GM21529 (cell line): ENCODE measurements at regions not wholly inside any gene's neighbourhood (a gene's known extent, or its start where the extent isn't known, plus 50 kb on each side); places are given as distances from the start of the nearest gene placed in this dataset.
"Not testable (repeated sequence)": the region's sequence is repeated elsewhere in the genome, so short reads cannot be mapped to it uniquely, and the experiment has no call there.

Experiments
- ATAC-seq: cut with Tn5 transposase; IDR thresholded peaks from one replicate; pipeline ENCODE4 v1.9.1; 2021; ENCODE audit not compliant: unreplicated experiment

DNA sequence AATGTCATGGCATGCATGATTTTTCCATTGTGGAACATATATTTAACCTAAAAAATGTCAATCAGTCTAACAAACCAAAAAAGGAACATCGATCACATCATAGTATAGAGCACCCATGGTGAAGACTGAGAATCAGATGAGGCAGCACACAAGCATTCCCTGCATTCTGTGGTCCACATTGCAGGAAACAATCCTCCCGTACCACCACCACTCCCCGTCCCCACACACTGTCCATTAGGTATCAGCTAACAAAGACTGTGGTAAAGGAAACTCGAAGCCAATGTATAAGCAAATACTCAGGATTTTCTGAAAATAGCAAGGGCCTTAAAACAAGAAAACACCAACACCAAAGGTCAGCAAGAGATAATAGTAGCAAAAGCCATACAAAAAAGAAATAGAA is 1104.4 kb upstream of the SEMA6A start:
- no peak for ATAC-seq

DNA sequence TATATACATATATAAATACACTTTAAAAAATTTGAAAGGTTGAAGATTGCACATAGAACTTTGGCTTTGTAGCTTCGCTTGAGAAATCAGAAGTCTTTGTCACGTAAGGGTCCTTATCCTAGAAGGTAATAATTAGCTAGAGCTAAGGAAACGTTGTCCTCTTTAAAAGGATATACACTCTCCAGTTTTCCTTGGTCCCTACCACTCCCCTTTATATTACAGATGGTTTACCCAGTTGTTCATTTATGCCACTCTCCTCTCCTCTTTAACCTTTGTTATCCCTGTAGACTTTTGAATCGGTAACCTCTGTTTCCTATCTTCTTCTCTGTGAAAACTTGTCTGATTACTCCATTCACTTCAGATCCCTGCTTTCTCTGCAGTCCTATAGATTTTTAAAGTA is 1101.0 kb upstream of the SEMA6A start:
- ATAC-seq = no peak

DNA sequence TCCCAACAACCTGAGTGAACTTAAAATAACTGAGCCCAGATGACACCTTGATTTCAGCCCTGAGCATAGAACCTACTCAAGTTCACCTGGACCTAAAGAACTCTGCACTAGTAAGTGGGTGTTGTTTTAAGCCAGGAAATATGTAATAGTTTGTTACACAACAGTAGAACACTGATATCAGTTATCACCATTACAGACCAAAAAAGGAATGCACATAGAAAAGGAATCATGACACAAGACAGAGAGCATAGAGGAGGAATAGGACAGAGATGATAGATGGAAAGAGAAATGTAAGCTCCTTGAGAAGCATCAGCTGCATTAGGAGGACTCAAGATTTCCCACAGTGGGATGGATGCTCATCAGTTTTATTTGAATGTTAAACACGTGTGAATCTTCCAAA is 1096.9 kb upstream of the SEMA6A start:
- ATAC-seq = no peak

- no peak for ATAC-seq
These were observed 1092.5 kb upstream of the SEMA6A start for GRCh38 chr5:117667105-117667504.

DNA sequence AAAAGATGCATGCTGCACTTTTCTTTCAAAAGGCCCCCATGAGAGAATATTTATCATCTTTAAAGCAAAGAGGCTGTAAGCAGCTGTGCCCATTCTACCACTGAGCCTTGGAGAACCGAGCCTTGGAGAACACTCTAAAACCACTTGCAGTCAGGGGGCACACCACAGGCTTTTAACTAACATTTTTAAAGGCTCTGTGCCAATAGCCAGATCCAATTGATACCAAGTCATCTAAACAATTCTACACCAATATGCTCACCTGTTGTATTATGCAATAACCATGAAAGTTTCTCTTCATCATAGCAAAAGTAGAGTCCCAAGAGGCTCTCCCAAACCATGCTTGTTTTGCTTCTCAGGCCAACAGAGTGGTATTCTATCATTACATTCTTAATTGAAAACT is 1090.5 kb upstream of the SEMA6A start:
- ATAC-seq = no peak

DNA sequence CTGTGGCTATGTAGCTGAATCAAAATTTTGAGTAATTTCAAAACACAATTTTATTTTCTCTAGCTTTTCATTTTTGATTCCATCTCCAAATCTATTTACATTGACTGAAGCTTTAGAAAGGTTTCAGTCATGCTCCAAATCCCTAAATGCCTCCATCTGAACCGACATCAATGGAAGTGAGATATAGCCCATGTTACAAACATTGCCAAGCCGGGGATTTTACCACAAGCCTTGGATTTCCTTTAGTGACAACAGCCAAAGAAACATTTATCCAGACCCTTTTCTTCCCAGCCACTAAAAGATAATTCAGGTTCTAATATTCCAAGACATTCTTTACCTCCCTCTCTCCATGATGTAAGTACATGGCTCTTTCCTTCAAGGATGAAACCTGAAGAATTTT is 1087.7 kb upstream of the SEMA6A start:
- ATAC-seq = no peak

- ATAC-seq = no peak
These were observed 1082.9 kb upstream of the SEMA6A start for GRCh38 chr5:117657541-117657940.

GRCh38 chr5:117652958-117653280 is 1078.3 kb upstream of the SEMA6A start:
- no peak for ATAC-seq

DNA sequence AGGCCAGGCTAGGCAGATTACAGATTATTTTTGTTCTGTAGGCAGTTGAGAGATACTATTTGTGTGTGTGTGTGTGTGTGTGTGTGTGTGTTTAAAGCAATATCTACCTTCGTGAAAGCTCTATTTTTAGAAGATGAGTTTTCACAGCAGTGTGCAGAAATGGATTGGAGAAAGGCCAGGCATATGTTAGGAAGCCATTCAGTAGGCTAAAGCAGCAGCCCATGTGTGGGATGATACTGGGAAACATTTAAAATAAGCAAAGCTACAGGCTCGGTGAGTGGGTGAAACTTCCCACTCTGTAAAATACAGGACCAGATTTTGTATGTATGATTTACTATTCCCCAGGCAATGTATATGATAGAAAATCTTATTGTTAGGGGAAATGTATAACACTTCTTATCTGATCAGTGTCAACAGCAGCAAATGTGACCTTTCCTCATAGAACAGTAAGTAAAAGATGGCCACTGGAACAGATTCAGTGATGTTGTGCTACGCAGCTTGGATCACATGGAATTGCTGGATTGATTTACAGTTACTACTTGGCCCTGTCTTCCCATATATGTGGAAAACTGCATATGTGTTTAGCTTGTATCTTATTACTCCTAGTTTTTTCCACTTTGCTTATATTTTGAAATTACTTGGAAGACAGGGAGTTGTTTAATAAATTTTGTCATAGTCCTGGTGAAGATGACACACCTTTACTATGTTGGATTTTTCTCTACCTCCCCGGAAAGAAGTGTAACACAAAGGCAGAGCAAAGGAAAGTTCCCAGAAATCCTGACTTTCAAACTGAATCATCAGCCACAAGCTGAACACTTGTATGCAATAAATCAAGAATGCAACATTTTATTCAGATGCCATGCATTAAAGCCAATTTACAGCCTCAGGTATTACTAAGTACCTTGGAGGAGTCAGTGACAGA is 1077.7 kb upstream of the SEMA6A start:
- ATAC-seq = no peak

GRCh38 chr5:117649821-117650220 is 1075.2 kb upstream of the SEMA6A start:
- no peak for ATAC-seq

DNA sequence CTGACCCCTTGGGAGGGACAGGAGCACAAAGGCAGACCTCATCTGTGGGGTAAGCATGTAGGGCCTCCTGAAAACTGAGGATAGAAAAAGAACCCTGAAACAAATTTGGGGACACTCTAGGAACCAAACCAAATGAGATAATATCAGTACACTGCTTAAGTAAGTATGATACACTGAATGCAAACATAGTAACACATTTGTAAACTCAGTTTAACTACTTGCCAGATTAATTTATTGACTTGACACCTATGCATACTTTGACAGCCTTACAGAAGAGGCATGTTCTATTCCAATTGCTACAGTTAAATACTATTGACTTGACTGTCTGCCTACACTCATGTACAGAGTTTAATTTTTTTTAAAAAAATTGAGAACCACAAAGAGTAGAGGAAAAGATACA is 1070.8 kb upstream of the SEMA6A start:
- no peak for ATAC-seq

- no peak for ATAC-seq
These were observed 1064.0 kb upstream of the SEMA6A start for GRCh38 chr5:117638581-117638980.

DNA sequence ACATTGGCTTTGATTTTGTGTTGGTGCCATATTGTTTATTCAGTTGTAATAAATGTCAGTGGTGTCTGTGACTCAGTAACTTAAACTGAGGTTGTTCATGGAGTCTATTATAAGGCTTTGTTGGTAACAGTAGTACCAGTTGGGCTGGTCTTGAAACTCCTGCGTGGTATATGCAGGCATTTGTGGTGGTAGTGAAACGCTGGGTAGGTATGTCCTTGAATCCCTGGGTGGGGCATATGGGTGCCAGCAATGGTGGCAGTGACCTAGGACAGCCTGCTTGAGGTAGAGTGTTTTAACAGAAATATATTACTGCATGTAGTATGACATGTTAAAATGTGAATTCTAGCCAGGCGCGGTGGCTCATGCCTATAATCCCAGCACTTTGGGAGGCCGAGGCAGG is 1058.5 kb upstream of the SEMA6A start:
- no peak for ATAC-seq

DNA sequence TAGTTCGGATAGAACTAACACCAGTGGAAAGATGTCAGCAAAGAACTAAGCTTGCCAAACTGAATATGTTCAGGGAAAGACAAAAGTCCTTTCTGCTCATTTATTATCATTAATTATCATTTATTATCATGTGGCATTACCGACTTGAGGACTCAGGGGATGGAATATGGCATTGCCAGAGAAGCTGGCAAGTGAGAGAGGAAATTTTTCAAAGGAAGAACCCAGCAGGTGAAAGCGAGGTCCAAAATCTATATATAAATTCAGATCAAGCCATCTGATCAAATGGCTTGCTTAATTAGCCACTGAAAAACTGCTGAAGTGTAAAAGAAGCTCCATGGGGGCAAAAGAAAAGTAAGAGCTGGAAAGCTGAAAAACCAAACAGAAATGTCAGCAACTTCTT is 1049.6 kb upstream of the SEMA6A start:
- ATAC-seq = no peak

GRCh38 chr5:117623042-117623805 is 1048.6 kb upstream of the SEMA6A start:
- no peak for ATAC-seq

DNA sequence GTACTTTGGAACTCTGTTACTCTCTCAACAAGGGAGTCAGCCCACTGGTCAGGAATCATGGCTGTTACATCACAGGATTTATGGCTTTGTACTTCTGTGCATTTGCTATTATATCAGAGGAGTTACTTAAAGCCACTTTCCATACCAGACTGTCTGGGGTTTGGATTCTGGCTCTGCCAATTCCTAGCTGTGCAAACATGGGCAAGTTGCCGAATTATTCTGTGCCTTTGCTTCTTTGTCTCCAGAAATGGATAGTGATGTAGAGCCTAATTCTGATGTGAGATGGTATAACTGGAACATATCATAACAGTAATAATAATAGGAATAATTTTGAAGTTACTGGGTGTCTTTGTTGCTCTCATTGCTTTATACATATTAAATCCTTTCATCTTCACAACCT is 1047.3 kb upstream of the SEMA6A start:
- no peak for ATAC-seq

DNA sequence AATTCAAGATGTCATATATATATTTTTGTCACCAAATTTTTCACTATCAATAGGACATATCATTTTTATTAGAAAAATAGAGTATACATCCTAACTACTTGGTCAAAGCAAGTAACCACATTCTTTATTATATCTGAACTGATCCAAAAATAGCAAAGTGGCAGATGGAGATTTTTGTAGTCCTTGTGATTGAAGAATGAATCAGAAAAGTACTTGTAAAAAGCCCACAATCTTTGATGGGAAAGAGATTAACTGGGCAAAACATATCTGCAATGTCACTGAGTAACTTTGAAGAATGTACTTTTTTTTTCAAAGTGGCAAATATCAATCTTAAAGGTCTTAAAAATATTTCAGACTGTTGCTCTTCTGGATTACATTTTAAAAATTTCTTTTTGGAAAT is 1040.6 kb upstream of the SEMA6A start:
- no peak for ATAC-seq

GRCh38 chr5:117614408-117614807 is 1039.8 kb upstream of the SEMA6A start:
- no peak for ATAC-seq

DNA sequence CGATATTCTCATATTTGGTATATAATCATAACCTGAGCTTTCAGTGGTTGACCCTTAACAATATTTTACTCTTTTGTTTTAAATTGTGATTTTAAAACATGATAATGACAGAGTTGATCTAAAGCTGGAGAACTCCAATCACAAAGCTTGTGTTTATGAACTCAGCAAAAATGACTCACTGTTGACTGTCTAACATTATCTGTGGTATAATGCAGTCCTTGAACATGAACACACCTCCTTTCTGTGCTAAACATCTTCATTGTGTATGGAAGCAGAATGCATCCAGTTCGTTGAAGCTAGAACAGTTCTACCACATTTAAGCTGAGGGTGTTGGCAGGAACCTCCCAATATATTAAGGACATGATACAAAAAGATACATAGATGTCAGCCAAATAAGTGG is 1030.2 kb upstream of the SEMA6A start:
- ATAC-seq = no peak

DNA sequence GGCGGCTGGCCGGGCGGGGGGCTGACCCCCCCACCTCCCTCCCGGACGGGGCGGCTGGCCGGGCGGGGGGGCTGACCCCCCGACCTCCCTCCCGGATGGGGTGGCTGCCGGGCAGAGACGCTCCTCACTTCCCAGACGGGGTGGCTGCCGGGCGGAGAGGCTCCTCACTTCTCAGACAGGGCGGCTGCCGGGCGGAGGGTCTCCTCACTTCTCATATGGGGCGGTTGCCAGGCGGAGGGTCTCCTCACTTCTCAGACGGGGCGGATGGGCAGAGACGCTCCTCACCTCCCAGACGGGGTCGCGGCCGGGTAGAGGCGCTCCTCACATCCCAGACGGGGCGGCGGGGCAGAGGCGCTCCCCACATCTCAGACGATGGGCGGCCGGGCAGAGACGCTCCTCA is 1025.2 kb upstream of the SEMA6A start:
- ATAC-seq = not testable (repeated sequence)

DNA sequence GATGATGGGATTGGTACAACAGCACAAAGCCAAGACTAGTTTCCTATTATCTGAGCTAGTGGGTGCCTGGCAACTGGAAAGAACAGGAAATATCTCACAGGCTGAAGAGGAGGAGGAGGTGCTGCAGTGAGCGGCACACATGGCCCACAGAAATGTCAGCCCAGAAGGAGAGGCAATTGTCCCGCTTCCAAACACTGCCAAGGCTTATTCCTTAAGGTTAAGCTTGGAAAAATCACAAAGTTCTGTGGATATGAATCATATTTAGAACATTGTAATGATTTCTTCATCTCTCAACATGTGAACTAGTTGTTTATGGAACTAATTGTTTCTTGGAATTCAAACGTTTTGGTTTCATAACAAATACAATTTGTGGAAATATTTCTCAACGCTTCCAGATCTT is 1019.5 kb upstream of the SEMA6A start:
- no peak for ATAC-seq

GRCh38 chr5:117590944-117591343 is 1016.3 kb upstream of the SEMA6A start:
- no peak for ATAC-seq
